Right kidney (tissue), 1 donor: ENCODE measurements at regions not wholly inside any gene's neighbourhood (a gene's known extent, or its start where the extent isn't known, plus 50 kb on each side); places are given as distances from the start of the nearest gene placed in this dataset.

Experiments used
- DNase-seq: peaks from one replicate; pipeline ENCODE4 v3.0.0-alpha.2; 2016

DNA sequence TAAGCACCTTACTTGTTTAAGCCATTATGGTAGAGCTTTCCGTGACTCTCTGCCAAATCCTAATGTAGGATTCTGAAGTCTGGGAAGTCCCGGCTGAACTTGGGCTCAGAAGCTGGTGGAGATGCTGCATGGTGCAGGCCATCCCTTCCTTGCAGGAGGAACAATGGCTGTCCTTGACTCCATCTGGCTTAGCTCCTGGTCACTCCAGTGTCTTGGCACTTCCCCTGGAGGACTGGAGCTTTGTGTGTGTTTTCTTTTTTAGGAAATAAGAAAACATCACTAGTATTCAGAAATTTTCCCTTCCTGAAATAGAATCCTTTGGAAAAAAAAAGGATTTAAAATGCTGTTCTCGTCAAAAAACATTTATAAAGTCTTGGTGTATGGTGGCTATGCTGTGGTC is 209.3 kb upstream of the ROPN1 start:
- DNase-seq, result no peak

DNA sequence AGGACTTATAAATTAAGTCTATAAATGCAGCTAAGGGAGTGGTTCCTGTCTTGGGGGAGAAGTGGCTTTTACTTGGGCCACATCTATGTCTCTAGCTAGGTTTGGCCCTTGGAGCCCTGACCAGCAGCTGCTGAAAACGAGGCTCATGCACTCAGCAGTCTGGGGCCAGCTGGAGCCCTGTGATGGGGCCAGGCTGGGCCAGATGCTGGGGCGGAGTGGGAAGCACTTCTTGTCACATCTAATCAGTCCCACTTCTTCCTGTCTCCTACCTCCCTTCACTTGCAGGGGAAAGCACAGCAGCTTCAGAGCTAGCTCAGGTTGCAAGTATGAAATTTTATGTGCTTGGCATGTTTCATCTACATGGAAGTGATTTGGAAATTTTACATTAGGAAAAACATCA is 209.9 kb upstream of the ROPN1 start:
- DNase-seq, result no peak

DNA sequence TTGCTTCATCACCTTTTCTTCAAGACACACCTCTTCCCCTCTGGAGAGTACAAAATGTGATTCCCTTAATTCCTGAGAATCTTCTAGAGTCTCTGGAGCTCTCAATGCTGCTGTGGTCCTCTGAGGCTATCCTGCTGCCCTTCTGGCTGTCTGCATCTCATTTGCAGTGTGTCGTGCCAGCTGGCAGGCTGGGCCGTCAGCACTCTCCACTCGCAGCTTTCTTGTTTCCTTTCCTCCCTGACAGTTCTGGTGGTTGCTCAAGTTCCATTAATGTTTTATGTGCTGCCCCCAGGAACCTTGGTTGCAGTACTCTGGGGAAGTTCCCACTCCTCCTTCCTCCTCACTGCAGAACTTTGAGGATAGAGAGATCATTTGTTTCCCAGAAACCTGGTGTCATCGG is 210.8 kb upstream of the ROPN1 start:
- no peak for DNase-seq

DNA sequence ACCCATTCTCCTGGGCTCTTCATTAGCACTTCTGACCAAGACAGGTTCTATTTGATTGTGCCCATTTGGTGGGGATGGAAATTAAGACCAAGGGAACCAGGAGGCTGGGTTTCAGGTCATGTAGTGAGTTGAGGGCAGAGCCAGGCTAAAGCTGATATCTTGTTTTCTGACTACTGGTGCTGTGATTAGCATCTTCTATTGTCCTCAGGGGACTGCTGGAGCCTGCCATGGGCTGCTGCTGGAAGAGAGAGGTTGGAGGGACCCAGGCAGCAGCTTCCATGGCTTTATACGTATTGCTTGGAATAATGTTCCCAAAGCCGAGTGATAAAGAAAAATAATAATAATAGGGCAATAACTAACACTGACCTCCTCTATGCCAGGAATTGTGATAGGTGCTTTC is 211.4 kb upstream of the ROPN1 start:
- DNase-seq, result no peak

DNA sequence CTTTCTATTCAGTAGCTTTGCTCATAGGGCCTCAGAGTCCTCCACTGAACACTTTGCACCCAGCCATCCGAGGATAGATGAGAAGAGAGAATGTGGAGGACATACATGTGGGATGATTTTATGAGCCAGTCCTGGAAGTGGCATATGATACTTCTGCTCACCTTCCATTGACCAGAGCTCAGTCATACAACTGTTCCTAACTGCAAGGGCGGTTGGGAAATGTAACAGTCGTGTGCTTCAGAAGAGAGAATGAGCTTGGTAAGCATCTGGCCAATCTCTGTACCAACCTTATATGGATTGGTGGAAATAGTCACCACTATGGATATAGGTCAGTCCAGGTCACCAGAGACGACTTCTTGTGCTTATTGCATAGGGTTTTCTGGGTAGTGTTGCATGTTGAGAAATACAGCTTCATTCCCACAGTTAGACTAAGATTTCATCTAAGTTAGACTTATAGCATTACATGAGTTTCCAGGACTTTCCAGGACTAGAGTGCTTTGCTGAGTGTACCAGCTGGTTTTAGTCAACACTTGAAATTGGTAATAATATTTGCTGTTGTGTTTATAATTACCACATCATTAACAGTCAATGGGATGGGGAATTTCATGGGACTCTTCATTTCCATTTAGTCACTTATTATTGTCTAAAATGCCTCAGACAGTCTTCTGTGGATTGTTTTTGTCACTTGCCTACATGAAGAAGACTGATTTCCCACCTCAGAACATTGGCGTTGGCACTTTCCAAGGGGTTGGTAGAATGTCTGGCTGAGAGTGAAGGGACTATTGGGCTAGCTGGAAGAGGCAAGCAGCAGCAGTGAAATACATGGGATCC is 214.5 kb upstream of the ROPN1 start:
- no peak for DNase-seq

DNA sequence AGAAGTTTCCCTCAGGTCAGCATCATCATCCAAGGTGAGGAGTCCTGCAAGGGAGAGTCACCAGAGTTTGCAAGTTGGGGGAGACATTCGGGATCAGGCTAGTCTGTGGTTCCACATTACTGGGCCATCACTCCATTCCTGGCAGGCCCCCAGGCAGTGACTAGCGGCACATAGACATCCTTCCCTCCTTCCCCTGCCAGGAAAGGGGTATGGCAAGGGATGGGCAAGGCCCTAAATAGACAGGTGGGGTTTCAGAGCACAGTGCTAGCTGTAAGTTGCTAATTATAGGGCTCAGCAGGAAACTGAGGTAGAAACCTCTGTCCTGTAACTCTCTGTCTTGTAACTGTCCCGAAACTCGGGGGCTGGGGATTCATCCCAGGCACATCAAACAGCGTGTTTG is 215.2 kb upstream of the ROPN1 start:
- DNase-seq, result no peak

DNA sequence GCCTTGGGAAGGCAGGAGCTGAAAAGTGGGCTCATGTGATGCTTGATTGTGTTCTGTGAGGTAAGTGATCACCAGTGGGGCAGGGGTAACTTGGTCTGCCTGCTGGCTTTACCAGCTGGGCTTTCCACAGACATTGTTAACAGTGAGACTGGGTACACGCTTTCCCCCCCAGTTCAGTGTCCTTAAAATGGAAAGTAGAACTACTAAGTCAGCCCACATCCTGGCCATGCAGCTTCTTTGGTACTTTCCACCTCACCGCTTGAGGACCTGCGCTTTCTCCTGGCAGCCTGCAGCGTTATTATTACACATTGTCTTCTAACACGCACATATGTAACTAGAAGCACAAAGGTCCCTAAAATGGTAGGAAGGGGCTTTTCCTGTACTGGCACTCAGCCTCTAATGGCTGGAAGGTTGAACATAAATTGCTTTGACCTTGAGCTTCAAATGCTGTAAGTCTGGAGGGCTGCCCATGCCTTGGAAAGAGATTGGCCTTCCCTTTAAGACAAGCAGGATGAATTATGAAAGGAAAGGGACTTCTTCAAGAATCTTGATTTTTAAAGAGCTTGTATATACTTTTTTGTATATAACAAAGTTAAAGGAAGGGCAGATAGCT is 216.1 kb upstream of the ROPN1 start:
- no peak for DNase-seq

DNA sequence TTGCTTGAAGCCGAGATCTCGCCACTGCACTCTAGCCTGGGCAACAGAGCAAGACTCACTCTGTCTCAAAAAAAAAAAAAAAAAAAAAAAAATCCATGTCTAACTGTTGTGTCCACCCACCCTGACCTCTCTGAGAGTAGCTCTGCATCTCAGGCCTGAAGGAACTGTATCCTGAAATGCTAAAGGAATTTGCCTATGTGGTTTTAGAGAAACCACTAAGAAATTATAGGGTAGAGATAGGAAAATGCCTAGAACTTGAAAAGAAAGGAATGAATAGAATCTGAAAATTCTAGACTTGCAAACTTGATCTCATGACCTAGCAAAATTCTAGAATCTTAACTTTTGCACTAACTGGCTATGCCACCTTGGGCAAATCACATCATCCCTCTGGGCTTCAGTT is 217.5 kb upstream of the ROPN1 start:
- no peak for DNase-seq

DNA sequence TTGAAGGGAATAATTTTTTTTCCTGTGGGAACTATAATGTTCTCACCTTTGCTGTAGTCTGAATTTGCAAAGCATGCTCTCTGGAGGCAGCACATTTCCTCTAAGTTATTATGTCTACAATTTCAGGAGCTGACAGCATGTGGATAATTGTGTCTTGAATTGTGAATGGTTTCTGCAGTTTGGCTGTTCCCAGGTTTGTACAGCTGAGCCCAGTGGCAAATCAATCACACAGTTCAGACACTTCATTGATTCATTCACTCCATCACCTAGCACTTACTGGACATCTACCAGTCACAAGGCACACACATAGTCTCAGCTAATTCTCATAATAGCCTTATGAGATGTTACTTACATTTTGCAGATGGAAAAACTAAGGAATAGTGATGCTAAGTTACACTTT is 219.0 kb upstream of the ROPN1 start:
- no peak for DNase-seq

DNA sequence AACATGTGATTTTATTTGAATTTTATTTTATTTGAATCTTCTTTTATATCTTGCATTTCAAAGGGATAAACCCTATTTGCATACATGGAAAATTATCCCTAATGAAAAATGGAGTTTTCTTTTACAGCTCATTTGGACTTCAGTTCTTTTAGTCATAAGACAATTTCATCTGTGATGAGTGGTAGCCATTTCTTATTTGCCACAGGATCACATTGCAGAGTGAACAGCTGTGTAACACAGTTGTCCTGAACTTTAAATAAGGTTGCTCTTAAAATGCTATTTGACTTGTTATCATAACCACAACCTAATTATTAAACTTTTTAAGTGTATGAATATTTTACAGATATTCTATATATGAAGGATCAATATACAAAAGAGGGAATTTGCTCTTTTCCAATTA is 221.7 kb upstream of the ROPN1 start:
- no peak for DNase-seq

DNA sequence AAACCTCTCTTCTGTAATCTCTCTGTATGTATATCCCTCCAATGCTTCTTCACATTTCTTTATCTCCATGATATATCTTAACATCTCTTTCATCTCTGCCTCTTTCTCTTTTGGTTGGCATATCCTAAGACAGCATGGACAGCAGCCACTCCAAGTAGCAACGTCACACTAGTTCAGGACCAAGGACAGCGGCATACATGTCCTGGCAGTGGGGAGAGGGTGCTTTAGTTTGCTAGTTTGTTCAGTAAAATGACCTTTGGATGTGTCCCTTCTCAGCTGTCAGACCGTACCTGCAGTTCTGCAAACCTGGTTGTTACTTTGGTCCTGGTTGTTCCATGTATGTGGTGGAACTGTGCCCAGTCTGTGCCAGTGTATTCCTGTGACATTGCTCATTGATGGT is 225.6 kb upstream of the ROPN1 start:
- peak; percentile 50 for DNase-seq

DNA sequence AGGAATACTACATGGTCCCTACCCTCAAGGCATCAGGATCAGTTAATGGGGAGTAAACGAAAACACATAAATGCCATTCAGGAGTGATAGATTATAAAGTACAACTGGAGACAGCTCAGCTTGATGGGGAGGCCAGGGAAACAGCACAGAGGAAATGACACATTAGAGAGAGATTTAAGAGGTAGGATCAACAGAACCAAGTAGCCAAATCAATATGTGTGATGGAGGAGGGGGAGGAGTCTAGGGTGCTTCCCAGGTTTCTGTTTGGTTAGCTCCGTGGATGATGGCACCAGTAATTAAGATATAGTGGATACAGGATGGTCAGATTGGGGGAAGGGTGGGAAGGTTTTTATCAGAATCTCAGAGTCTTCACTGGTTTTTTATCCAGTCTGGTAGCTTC is 229.5 kb upstream of the ROPN1 start:
- DNase-seq, result no peak

DNA sequence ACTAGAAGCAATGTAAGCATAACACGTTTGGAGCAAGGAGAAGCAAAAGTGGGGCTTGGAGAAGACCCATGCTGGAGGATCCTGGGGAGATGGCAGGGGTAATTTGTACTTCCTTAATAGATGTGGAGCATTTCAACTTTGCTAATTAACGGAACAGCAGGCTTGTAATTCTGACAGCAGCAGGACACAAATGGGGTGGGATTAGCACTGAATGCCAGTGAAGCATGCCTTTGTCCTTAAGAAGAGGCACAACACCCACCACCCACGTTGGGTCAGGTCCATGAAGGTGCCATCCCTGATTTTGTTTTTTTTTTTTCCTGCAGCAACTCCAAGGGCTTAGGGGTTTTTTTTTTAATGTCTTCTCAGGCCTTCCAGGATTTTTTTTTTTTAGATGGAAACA is 231.9 kb upstream of the ROPN1 start:
- DNase-seq, result no peak

DNA sequence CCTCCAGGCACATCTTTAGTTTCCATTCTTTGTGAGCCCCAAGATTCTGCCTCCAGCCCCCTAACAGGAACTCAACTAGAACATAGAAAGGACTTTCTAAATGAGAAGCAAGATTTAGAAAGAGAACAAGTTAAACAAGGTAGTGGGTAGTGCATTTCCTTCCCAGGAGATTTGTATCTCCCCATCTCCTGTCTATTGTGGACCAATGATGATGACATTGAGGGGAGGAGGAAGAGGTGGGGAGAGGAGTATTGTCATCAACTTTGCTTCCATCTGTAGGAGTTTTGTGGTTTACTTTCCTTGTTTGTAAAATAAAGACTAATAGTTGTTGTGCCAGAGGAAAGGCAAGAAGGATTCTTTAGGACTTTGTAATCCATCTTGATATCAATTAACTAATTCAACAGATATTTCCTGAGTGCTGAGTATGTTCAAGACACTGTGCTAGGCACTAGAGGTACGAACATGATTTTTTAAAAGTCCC is 235.3 kb upstream of the ROPN1 start:
- DNase-seq, result no peak

DNA sequence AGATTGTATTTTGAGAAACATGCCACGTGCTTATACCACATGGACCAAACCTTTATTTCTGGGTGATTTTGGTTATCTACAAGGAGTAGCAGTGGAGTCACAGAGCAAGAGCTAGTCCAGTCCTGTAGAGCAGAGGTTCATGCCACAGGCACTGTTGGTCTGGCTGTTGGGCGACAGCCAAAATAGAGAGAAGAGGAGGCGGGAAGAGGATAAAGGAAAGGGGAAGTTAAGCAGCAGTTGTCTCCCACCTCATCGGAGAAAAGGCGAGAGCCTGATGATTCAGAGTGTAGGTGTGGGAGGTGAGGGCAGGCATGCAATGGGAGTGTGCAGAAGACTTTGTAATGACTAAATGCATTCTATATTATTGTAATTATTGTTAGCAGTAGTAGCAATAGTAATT is 237.5 kb upstream of the ROPN1 start:
- DNase-seq, result no peak

DNA sequence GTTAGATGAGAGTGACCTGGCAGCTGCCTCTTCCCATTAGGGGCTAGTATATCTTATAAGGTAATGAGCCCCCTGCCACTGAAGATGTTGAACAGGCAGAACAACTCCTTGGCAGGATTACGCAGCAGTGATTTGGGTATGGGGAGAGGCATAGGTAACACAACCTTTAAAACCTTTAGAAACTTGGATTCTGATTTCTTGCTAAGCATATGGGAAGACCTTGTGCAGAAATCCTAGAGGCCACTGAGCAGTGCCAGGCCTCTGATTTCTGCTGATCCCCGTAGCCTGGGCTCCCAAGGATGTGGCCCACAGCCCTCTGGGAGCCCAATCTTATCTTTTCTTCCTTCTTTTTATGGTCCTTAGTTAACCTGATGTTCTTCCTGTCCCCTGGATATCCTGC is 237.9 kb upstream of the ROPN1 start:
- DNase-seq, result no peak

DNA sequence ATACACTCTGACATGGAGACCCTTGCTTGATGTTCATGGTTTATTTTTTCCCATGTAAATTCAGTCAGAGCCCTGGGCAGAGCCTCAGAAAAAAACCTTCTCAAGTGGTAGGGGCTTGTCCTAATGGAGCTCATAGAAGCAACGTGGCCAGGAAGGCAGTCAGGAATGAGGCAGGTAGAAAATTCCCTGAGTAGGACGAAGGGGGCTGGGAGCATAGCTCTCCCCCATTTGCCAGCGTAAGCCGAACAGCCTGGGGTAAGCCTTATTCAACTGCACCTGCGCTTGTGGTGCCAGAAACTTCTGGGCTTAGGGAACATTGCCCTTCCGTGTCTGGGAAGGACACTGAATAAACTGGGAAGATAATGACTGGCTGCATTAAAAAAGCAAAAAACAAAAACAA is 238.5 kb upstream of the ROPN1 start:
- no peak for DNase-seq

DNA sequence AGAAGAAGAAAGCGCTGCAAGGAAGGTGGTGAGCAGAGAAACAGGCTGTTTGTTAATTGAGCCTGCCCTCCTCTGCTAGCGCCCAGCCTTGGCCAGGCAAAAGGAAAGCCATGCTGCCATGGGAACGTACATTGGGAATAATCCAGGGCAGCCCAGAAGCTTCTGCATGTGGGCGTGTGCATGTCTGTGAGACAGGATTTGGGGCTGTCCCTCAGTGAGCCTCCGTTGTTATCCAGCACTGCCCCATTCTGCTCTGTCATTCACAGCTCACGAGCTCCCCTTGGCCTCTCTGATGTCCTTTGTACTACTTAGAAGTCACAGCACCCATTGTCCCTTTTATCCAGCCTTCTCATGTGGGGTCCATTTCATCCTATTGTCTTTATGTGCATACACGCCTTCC is 239.1 kb upstream of the ROPN1 start:
- no peak for DNase-seq

DNA sequence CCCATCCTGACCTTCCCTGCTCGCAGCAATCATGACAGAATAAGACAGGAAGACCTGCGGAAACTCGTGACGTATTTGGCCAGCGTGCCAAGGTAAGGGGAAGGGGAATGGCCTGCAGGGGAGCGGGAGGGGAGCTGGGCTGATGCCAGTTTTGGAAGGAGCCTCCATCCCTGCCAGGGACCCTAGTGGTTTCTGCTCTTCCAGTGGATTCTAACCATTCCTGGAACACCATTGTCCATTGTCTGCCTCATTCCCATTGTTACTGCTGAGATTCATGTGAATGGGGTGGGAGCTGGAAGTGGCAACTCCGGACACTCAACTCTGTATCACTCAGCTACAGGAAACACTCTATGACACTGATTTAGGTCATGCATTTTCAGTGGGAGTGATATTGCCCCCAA is 242.9 kb upstream of the ROPN1 start:
- no peak for DNase-seq

DNA sequence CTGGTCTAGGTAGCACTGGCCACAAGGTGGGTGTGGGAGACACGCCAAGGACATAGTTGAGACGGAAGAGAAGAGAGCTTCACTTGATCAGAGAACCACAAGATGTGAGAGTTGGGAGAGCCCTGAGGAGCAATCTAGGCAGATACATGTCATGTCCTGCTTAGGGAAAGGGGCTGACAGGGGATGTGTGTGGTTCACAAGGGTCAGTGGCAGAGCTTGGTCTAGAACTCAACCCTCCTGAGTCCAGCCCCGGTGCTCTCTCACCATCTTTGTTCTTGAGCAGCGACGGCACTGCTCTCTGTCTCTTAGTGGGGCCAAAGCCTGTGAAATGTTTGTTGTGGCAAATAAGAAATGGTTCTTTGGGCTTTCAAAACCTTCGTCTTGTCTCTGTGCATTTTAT is 243.5 kb upstream of the ROPN1 start:
- no peak for DNase-seq

DNA sequence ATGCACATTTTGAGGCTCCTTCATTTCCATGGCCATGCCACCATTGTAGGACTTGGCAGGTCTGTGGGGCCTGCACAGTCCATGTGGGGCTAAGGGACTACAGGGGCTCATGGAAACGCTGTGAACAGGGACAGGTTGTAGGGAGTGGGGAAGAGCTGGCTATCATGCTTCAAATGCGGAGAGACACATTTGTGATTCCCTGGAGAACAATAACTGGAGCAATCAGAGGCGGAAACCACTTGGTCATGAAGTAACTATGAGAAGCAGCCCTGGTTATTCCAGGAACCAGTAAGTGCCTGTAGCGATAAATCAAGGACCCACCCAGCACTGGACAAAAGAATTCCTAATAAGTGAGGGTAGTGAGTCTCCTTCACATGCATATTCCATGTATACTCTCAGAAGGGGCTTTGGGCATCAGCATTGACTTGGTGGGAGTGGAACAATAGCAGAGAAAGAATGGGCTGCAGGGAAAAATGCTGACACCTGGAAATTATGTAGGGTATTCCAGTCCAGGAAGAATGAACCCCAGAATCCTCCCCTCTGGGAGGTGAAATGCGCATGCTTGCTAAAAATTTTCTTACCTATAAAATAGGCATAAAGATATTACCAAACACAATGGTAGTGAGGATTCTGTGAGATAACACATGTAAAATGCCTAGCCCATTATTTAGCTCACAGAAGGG is 251.4 kb upstream of the ROPN1 start:
- no peak for DNase-seq

DNA sequence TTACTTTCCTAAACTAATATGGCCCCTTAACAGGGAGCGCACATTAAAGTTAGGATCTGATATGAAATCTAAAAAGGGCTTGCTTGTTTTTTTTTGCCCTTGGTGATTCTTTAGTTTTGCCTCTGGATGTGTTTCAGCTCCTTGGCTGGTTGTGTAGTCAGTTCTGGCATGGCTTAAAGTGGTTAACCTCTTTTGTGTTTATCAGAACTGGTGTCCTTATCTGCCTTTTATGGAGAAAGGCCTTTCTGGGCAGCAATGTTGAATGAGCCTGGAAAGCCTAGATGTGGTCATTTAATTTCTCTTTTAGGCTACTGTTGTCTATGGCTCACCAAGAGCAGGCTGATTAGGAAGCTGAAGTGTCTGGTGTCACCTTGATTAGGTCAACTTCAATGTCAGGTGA is 254.5 kb upstream of the ROPN1 start:
- no peak for DNase-seq

DNA sequence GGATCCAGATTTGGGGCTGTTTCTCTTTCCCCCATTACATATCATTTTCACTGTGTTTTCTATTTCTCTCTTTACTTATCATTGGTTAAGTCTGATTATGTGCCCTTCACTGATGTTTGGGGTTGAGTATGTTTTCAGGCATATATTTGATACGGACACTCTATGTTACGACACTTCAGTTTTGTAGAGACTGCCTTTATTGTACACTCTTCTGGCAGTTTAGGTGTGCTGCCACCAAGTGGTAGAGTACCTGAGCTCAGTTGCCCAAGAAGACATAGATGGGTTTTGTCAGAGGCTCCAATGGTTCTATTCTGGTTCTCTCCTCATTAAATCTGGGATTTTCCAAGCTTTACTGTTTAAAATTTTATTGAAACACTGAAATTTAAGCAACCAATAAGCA is 255.0 kb upstream of the ROPN1 start:
- no peak for DNase-seq
